DND-41 (cell line): ENCODE measurements at regions not wholly inside any gene's neighbourhood (a gene's known extent, or its start where the extent isn't known, plus 50 kb on each side); places are given as distances from the start of the nearest gene placed in this dataset.

Source experiments
- CTCF ChIP-seq: IDR thresholded peaks from 2 replicates; pipeline ENCODE4 v1.5.1; 2012; ENCODE audit warnings: borderline replicate concordance, low read length, moderate library complexity, mild to moderate bottlenecking; ENCODE audit not compliant: poor library complexity, severe bottlenecking; ENCODE audit errors: extremely low read depth
- EZH2 ChIP-seq: IDR thresholded peaks from 3 replicates; pipeline ENCODE4 v1.6.1; 2012; ENCODE audit warnings: borderline replicate concordance, low read depth, mild to moderate bottlenecking, moderate library complexity, low read length, inconsistent platforms; ENCODE audit not compliant: severe bottlenecking

GRCh38 chr10:108817584-108817983 is 1105.7 kb downstream of the XPNPEP1 start:
- TF ChIP-seq CTCF: no peak
- TF ChIP-seq EZH2: no peak
